GM10266 (cell line): ENCODE measurements at regions not wholly inside any gene's neighbourhood (a gene's known extent, or its start where the extent isn't known, plus 50 kb on each side); places are given as distances from the start of the nearest gene placed in this dataset.

Experiments used
- DNase-seq: peaks from one replicate; pipeline ENCODE4 v3.0.0; 2012; ENCODE audit errors: extremely low spot score
- CTCF ChIP-seq: IDR thresholded peaks from 2 replicates; pipeline ENCODE4 v1.5.1; 2012; ENCODE audit warnings: mild to moderate bottlenecking, low read depth; ENCODE audit not compliant: control insufficient read depth, insufficient read depth; ENCODE audit errors: missing control alignments

- no peak for TF ChIP-seq CTCF
- peak; percentile 57 for DNase-seq
Observed at GRCh38 chr1:25031966-25032667, 102.0 kb upstream of the RUNX3 start.

GRCh38 chr1:25031601-25031965, 101.5 kb upstream of the RUNX3 start:
- TF ChIP-seq CTCF: no peak
- DNase-seq: peak; percentile 57

GRCh38 chr1:25030674-25031589, 100.9 kb upstream of the RUNX3 start:
- no peak for TF ChIP-seq CTCF
- peak; percentile 73 for DNase-seq

- DNase-seq: no peak
- no peak for TF ChIP-seq CTCF
Observed at GRCh38 chr1:25030012-25030411, 99.9 kb upstream of the RUNX3 start.

- DNase-seq: no peak
- no peak for TF ChIP-seq CTCF
Observed at GRCh38 chr1:25028907-25029599, 99.0 kb upstream of the RUNX3 start.

- DNase-seq: no peak
Observed at GRCh38 chr1:25028587-25028906, 98.5 kb upstream of the RUNX3 start.

More at GRCh38 chr1:25028587-25028906, 98.5 kb upstream of the RUNX3 start:
- TF ChIP-seq CTCF: no peak
